T-cell (primary cell): ENCODE measurements at regions not wholly inside any gene's neighbourhood (a gene's known extent, or its start where the extent isn't known, plus 50 kb on each side); places are given as distances from the start of the nearest gene placed in this dataset.

ENCODE experiments used
- ATAC-seq, 4 experiments: fragments of 200-7000 bp in 3 of 4; fragments of 150-1000 bp in 1 of 4; cut with Tn5 transposase; replicated peaks in 1 of 4; 1 replicate in 3 of 4; 2 replicates in 1 of 4; pipeline ENCODE4 v1.10.0; 2021; ENCODE audit warnings: moderate library complexity in 3 of 4, mild to moderate bottlenecking in 2 of 4, moderate number of reproducible peaks in 1 of 4
- CTCF ChIA-PET, 2 donors: fragments of 300-600 bp; sonication (Branson Sonifier 250); formaldehyde crosslinking; loops; one replicate each; lab custom pipeline; 2022; ENCODE audit warnings: antibody characterized with exemption in 2 of 2; lab: Charles Lee
- POLR2A ChIA-PET, 2 donors: fragments of 300-600 bp; sonication (Branson Sonifier 250); formaldehyde crosslinking; loops; one replicate each; lab custom pipeline; 2022; ENCODE audit warnings: antibody characterized with exemption in 2 of 2; lab: Charles Lee
- DNase-seq, 35 experiments: peaks; one replicate each; pipeline versions ENCODE4 v3.0.0 to v3.0.0-alpha.2; 2013 to 2023
- H3K27ac ChIP-seq: one replicate; pipeline ENCODE4 v1.5.1; 2013; ENCODE audit warnings: low read length
- H3K27me3 ChIP-seq, 2 experiments: replicated peaks in 1 of 2; 1 replicate in 1 of 2; 2 replicates in 1 of 2; pipeline versions ENCODE4 v1.6.1 to v1.7.0; 2013; ENCODE audit warnings: low read length in 1 of 2, mixed read lengths in 1 of 2; ENCODE audit not compliant: control insufficient read depth in 2 of 2, insufficient read depth in 2 of 2; ENCODE audit errors: extremely low read depth in 1 of 2
- H3K36me3 ChIP-seq, 2 donors: 1 replicate in 1 of 2; 2 replicates in 1 of 2; pipeline versions ENCODE4 v1.6.1 to v1.7.0; 2013; ENCODE audit warnings: low read length in 1 of 2; ENCODE audit not compliant: control insufficient read depth in 2 of 2, insufficient read depth in 1 of 2; ENCODE audit errors: extremely low read depth in 1 of 2
- H3K4me1 ChIP-seq, 2 experiments: 1 replicate in 1 of 2; 2 replicates in 1 of 2; pipeline versions ENCODE4 v1.6.1 to v1.7.0; 2013; ENCODE audit warnings: low read length in 2 of 2, mixed read lengths in 1 of 2; ENCODE audit not compliant: insufficient read depth in 2 of 2, control insufficient read depth in 1 of 2; ENCODE audit errors: extremely low read depth in 1 of 2
- H3K4me3 ChIP-seq, 2 donors: 1 replicate in 1 of 2; 2 replicates in 1 of 2; pipeline versions ENCODE4 v1.5.1 to v1.7.0; 2013; ENCODE audit warnings: mild to moderate bottlenecking in 2 of 2, low read length in 1 of 2, moderate library complexity in 1 of 2; ENCODE audit not compliant: control insufficient read depth in 1 of 2; ENCODE audit errors: extremely low read depth in 1 of 2
- H3K9me3 ChIP-seq: 2 replicates; pipeline ENCODE4 v1.7.0; 2013
- H3K27ac Mint-ChIP-seq, 2 donors: one replicate each; pipeline ENCODE4 v1.8.0; 2020 to 2021; ENCODE audit warnings: mild to moderate bottlenecking in 2 of 2, mixed read lengths in 2 of 2
- H3K27me3 Mint-ChIP-seq, 2 donors: one replicate each; pipeline ENCODE4 v1.8.0; 2021 to 2022; ENCODE audit warnings: mixed read lengths in 2 of 2
- H3K36me3 Mint-ChIP-seq: one replicate; pipeline ENCODE4 v1.8.0; 2021; ENCODE audit warnings: mixed read lengths
- H3K4me1 Mint-ChIP-seq, 3 donors: one replicate each; pipeline ENCODE4 v1.8.0; 2020 to 2022; ENCODE audit warnings: mixed read lengths in 3 of 3, mild to moderate bottlenecking in 1 of 3
- H3K4me3 Mint-ChIP-seq, 3 donors: one replicate each; pipeline ENCODE4 v1.8.0; 2020 to 2022; ENCODE audit warnings: mild to moderate bottlenecking in 3 of 3, mixed read lengths in 3 of 3, moderate library complexity in 3 of 3
- H3K9me3 Mint-ChIP-seq, 3 donors: one replicate each; pipeline ENCODE4 v1.8.0; 2020 to 2022; ENCODE audit warnings: mixed read lengths in 3 of 3
- WGBS: methylation state at CpG from one replicate; pipeline ENCODE4 v1.1.5; 2013; ENCODE audit warnings: missing lambda C conversion rate; ENCODE audit not compliant: insufficient coverage; 5-methylcytosine and 5-hydroxymethylcytosine counted together

DNA sequence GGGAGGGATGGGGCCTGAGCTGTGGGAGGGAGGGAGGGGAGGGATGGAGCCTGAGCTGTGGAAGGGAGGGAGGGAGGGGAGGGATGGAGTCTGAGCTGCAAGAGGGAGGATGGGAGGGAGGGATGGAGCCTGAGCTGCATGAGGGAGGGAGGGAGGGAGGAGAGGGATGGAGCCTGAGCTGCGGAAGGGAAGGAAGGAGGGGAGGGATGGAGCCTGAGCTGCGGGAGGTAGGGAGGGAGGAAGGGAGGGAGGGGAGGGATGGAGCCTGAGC is 124.0 kb upstream of the ERCC6L2 start:
- Histone ChIP-seq H3K4me3 (no peak overlapping the region), H3K27me3 (peaks cover 0 to 26% of the 10 kb centered on the region in 2 experiments), H3K4me1 (peaks cover 6 to 25% of the 10 kb centered on the region in 2 experiments), H3K27ac (no peak overlapping the region), H3K36me3 (no peaks in the 10 kb centered on the region), H3K9me3 (no peaks in the 10 kb centered on the region)
- no CpG with 5 or more reads among the region's 2 CpGs for WGBS
- no peaks in the 10 kb centered on the region for H3K9me3 Mint-ChIP-seq
- DNase-seq (no peak), ATAC-seq (no peak)
- H3K27me3 Mint-ChIP-seq = peaks cover 7 to 10% of the 10 kb centered on the region in 2 donors
- ChIA-PET CTCF (no interaction called here), POLR2A (no interaction called here)
- H3K4me1 Mint-ChIP-seq = peaks cover 18 to 33% (median 19%) of the 10 kb centered on the region in 3 donors
- no peaks in the 10 kb centered on the region for H3K36me3 Mint-ChIP-seq
- H3K27ac Mint-ChIP-seq = no peak overlapping the region
- no peak overlapping the region for H3K4me3 Mint-ChIP-seq

GRCh38 chr9:95750725-95751519 is 124.6 kb upstream of the ERCC6L2 start:
- ATAC-seq (peak; percentile 69 to 95 (median 88)), DNase-seq (peak in 15 of 35 experiments; percentile 7 to 41 (median 23))
- Histone ChIP-seq H3K9me3 (no peaks in the 10 kb centered on the region), H3K36me3 (no peaks in the 10 kb centered on the region), H3K4me1 (peaks cover 6 to 25% of the 10 kb centered on the region in 2 experiments), H3K27me3 (peaks cover 0 to 26% of the 10 kb centered on the region in 2 experiments), H3K27ac (no peak overlapping the region), H3K4me3 (peak overlapping the region in 1 of 2 donors; percentile 30)
- Mint-ChIP-seq H3K27ac (no peak overlapping the region), H3K27me3 (peaks cover 7 to 10% of the 10 kb centered on the region in 2 donors), H3K36me3 (no peaks in the 10 kb centered on the region), H3K4me3 (peak overlapping the region; percentile 9 to 79 (median 28)), H3K9me3 (no peaks in the 10 kb centered on the region), H3K4me1 (peaks cover 18 to 33% (median 19%) of the 10 kb centered on the region in 3 donors)
- ChIA-PET CTCF (no interaction called here), POLR2A (no interaction called here)
- 66% methylated on average over 7 of the region's 11 CpGs for WGBS

DNA sequence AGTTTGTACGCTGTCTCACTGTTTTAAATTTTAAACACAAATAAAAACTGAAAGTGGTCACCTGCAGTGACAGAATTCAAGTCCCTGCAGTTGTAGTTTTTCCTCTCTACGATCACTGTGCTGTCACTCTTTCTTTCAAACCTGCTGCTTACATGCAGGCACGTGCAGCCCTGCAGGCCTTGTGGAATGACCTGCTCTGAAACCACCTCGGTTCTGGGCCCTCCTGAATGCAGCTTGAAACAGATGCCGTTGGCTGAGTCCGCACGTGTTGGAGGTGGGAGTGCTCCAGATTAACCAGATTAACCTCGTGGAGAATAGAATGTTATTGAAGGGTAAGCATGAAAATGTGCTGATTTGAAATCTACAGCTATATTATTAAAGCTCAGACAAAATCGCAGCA is 126.0 kb upstream of the ERCC6L2 start:
- POLR2A ChIA-PET = no interaction called here
- Histone ChIP-seq H3K4me3 (no peak overlapping the region), H3K36me3 (no peaks in the 10 kb centered on the region), H3K9me3 (no peaks in the 10 kb centered on the region), H3K27me3 (peaks cover 0 to 26% of the 10 kb centered on the region in 2 experiments), H3K27ac (no peak overlapping the region), H3K4me1 (peaks cover 6 to 25% of the 10 kb centered on the region in 2 experiments)
- Mint-ChIP-seq H3K36me3 (no peaks in the 10 kb centered on the region), H3K4me1 (peaks cover 18 to 33% (median 19%) of the 10 kb centered on the region in 3 donors), H3K4me3 (peak overlapping the region in 1 of 3 donors; percentile 79), H3K27ac (no peak overlapping the region), H3K27me3 (peaks cover 7 to 10% of the 10 kb centered on the region in 2 donors), H3K9me3 (no peaks in the 10 kb centered on the region)
- DNase-seq (no peak), ATAC-seq (no peak)
- CTCF ChIA-PET = no interaction called here
- WGBS = 83% methylated on average over 3 of the region's 9 CpGs

DNA sequence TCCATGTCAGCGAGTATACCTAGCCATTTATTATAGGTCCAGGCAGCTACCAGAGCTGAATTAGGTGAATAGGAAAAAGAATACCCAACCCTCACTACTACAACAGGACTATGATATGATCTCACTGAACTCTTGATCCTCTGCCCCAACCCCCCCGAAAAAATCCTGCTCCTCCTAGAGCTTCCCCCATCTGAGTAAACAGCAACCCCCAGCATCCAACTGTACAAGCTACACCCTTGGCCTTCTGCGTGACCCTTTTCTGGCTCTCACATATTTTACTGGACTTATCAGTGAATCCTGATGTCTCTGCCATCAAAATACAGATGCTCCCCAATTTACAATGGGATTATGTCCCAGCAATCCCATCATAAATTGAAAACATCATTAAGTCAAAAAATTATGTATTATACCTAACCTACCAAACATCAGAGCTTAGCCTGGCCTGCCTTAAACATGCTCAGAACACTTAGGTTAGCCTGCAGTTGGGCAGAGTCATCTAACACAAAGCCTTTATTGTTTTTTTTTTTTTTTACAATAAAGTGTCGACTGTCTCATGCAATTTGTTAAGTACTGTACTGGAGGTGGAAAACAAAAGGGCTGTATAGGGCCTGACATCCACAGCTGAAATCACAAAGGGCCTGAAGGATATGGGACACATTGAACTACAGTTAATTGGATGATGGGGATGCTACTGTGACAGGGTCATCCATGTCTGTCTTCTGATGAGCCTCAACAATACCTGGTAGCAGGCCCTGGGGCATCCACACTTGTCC is 128.9 kb upstream of the ERCC6L2 start:
- H3K4me3 ChIP-seq = no peak overlapping the region
- H3K27me3 ChIP-seq = peaks cover 0 to 13% of the 10 kb centered on the region in 2 experiments
- H3K27me3 Mint-ChIP-seq = peaks cover 7 to 12% of the 10 kb centered on the region in 2 donors
- H3K4me1 Mint-ChIP-seq = peaks cover 18 to 27% (median 19%) of the 10 kb centered on the region in 3 donors
- H3K9me3 Mint-ChIP-seq = no peaks in the 10 kb centered on the region
- H3K36me3 ChIP-seq = no peaks in the 10 kb centered on the region
- CTCF ChIA-PET = interaction anchor here in 1 of 2 donors (0.6 to 1.3 kb wide), 2 partner anchors 10 to 31 kb away, joined by 3 read pairs; no protein-coding TSS in a partner anchor
- peaks cover 6 to 18% of the 10 kb centered on the region in 2 experiments for H3K4me1 ChIP-seq
- ATAC-seq (no peak), DNase-seq (no peak)
- H3K36me3 Mint-ChIP-seq = no peaks in the 10 kb centered on the region
- POLR2A ChIA-PET = no interaction called here
- H3K9me3 ChIP-seq = no peaks in the 10 kb centered on the region
- no peak overlapping the region for H3K27ac Mint-ChIP-seq
- no peak overlapping the region for H3K27ac ChIP-seq
- H3K4me3 Mint-ChIP-seq = no peak overlapping the region
- WGBS = 64% methylated on average over 2 of the region's 4 CpGs

DNA sequence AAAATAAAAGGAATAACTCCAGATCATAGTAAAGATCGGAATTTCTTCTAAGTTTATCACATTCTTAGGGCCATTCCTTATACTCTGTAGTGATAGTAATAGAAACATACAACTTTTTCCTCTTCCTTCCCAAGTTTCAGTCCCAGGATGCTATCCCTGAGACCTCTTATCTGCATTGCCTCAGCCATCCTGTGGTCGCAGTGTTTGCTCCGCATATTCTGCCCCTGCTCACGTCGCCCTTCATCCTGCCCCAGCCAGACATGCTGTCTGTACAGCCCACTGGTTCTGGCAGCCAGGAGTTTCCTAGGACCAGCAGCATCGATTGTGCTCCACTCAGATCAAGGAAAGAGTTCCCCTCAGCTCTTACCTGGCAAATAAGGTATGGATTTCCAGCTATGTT is 132.7 kb upstream of the ERCC6L2 start:
- WGBS = 77% methylated on average over 4 of the region's 6 CpGs
- CTCF ChIA-PET = interaction anchor here (0.5 to 0.6 kb wide), 2 partner anchors 17 to 70 kb away, joined by 4 to 9 read pairs; no protein-coding TSS in a partner anchor

DNA sequence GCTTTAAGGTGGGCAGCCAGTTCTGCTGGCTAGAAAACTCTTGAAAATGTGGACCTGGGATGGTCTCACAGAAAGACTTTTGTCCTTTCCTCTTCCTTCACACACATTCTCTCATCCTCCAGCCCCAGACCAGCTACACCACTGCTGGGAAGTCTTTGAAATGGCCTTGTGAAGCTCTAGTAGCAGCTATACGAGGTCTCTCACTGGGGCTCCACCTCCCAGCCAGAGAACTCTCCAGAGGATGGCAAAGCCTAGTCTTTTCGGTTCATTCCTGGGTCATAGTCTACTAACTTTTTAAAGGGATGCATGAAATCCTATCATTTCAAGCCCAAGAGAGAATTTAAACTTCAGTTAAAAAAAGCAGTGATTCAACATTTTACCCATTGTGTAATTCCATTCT is 133.9 kb upstream of the ERCC6L2 start:
- Histone ChIP-seq H3K4me3 (no peak overlapping the region), H3K27me3 (peaks cover 0 to 9% of the 10 kb centered on the region in 2 experiments), H3K36me3 (no peaks in the 10 kb centered on the region), H3K4me1 (no peaks in the 10 kb centered on the region), H3K27ac (no peak overlapping the region), H3K9me3 (no peaks in the 10 kb centered on the region)
- Mint-ChIP-seq H3K36me3 (no peaks in the 10 kb centered on the region), H3K27ac (no peak overlapping the region), H3K4me1 (no peaks in the 10 kb centered on the region), H3K27me3 (peaks cover 0 to 2% of the 10 kb centered on the region in 2 donors), H3K4me3 (no peak overlapping the region), H3K9me3 (no peaks in the 10 kb centered on the region)
- ATAC-seq (no peak), DNase-seq (no peak)
- WGBS = 67% methylated on average over 1 of the region's 2 CpGs
- ChIA-PET CTCF (no interaction called here), POLR2A (no interaction called here)

More for the DNA sequence above, 132.7 kb upstream of the ERCC6L2 start:
- no peaks in the 10 kb centered on the region for H3K36me3 Mint-ChIP-seq
- Histone ChIP-seq H3K4me1 (no peaks in the 10 kb centered on the region), H3K27ac (no peak overlapping the region), H3K36me3 (no peaks in the 10 kb centered on the region), H3K27me3 (peaks cover 0 to 9% of the 10 kb centered on the region in 2 experiments), H3K9me3 (no peaks in the 10 kb centered on the region), H3K4me3 (no peak overlapping the region)
- ATAC-seq = no peak
- H3K9me3 Mint-ChIP-seq = no peaks in the 10 kb centered on the region
- peaks cover 0 to 2% of the 10 kb centered on the region in 2 donors for H3K27me3 Mint-ChIP-seq
- no peaks in the 10 kb centered on the region for H3K4me1 Mint-ChIP-seq
- no peak overlapping the region for H3K4me3 Mint-ChIP-seq
- H3K27ac Mint-ChIP-seq = no peak overlapping the region
- DNase-seq = no peak
- POLR2A ChIA-PET = no interaction called here
